ENCODE measurements at regions not wholly inside any gene's neighbourhood (a gene's known extent, or its start where the extent isn't known, plus 50 kb on each side); places are given as distances from the start of the nearest gene placed in this dataset.

- no peak for TF ChIP-seq CTCF (IDR thresholded peaks at IDR 0.05; ENCODE audit: borderline replicate concordance, extremely low read depth, low read length, poor library complexity, severe bottlenecking)
- no peak for TF ChIP-seq EZH2 (IDR thresholded peaks at IDR 0.05; ENCODE audit: borderline replicate concordance, low read depth, low read length, severe bottlenecking)
These were observed 249.9 kb downstream of the LRRIQ3 start for GRCh38 chr1:73948055-73948454.
